Adrenal gland (tissue), 5 donors: ENCODE measurements at regions not wholly inside any gene's neighbourhood (a gene's known extent, or its start where the extent isn't known, plus 50 kb on each side); places are given as distances from the start of the nearest gene placed in this dataset.

Experiments used
- POLR2A ChIP-seq, 2 donors: fragments of 450-650 bp; IDR thresholded peaks; one replicate each; pipeline ENCODE4 v1.6.1; 2017; ENCODE audit warnings: antibody characterized with exemption in 2 of 2, mild to moderate bottlenecking in 2 of 2, moderate library complexity in 1 of 2
- TF ChIP-seq, protein P1 (sequence below), 6 experiments: fragments of 450-650 bp in 4 of 6; fragments of 200-600 bp in 2 of 6; sonication (generic) in 1 of 6; IDR thresholded peaks; 1 replicate in 5 of 6; 2 replicates in 1 of 6; pipeline versions ENCODE4 v1.5.1 to v1.8.0; 2016 to 2021; ENCODE audit warnings: antibody characterized with exemption in 6 of 6, mild to moderate bottlenecking in 2 of 6, moderate library complexity in 1 of 6
- donor health status: DM: no; HTN: no; CAD: no.

DNA sequence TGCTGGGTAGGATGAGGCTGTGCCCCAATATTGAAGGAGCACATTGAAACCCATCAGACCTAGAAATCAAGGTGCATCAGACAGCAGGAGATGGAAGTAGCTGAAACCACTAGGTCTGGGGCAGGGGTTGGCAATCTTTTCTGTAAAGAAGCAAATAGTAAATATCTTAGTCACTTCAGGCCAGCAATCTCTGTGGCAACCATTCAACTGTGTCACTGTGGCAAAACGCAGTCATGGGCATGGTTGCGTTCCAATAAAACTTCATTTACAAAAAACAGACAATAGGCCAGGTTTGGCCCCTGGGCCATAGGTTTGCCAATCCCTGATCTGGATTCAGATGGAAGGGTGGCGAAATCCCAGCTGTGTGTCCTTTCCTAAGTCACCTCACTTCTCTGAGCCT lies 397.3 kb downstream of the MED13L start:
- TF ChIP-seq, protein P1, sequence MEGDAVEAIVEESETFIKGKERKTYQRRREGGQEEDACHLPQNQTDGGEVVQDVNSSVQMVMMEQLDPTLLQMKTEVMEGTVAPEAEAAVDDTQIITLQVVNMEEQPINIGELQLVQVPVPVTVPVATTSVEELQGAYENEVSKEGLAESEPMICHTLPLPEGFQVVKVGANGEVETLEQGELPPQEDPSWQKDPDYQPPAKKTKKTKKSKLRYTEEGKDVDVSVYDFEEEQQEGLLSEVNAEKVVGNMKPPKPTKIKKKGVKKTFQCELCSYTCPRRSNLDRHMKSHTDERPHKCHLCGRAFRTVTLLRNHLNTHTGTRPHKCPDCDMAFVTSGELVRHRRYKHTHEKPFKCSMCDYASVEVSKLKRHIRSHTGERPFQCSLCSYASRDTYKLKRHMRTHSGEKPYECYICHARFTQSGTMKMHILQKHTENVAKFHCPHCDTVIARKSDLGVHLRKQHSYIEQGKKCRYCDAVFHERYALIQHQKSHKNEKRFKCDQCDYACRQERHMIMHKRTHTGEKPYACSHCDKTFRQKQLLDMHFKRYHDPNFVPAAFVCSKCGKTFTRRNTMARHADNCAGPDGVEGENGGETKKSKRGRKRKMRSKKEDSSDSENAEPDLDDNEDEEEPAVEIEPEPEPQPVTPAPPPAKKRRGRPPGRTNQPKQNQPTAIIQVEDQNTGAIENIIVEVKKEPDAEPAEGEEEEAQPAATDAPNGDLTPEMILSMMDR (IDR thresholded peaks at IDR 0.05), result no peak
- no peak for TF ChIP-seq POLR2A (IDR thresholded peaks at IDR 0.05)
